Fibroblast of skin of left quadriceps (primary cell): ENCODE measurements at regions not wholly inside any gene's neighbourhood (a gene's known extent, or its start where the extent isn't known, plus 50 kb on each side); places are given as distances from the start of the nearest gene placed in this dataset.
"Not testable (repeated sequence)": the region's sequence is repeated elsewhere in the genome, so short reads cannot be mapped to it uniquely, and the experiment has no call there.

Source experiments
- DNase-seq, 2 experiments: peaks; one replicate each; pipeline ENCODE4 v3.0.0-alpha.2; 2013; ENCODE audit warnings: low read depth in 2 of 2

GRCh38 chr17:70581459-70581858, 412.1 kb downstream of the KCNJ2 start:
- DNase-seq = no peak

GRCh38 chr17:70582777-70583176, 413.4 kb downstream of the KCNJ2 start:
- no peak for DNase-seq

GRCh38 chr17:70584255-70584654, 414.9 kb downstream of the KCNJ2 start:
- DNase-seq = no peak

GRCh38 chr17:70588003-70588402, 418.7 kb downstream of the KCNJ2 start:
- DNase-seq = no peak

- DNase-seq = no peak
Measured at GRCh38 chr17:70597774-70598173, 428.4 kb downstream of the KCNJ2 start.

GRCh38 chr17:70599198-70599597, 429.9 kb downstream of the KCNJ2 start:
- DNase-seq = no peak

GRCh38 chr17:70599945-70600344, 430.6 kb downstream of the KCNJ2 start:
- DNase-seq = not testable (repeated sequence)

GRCh38 chr17:70603226-70603625, 433.9 kb downstream of the KCNJ2 start:
- no peak for DNase-seq

- DNase-seq = no peak
Measured at GRCh38 chr17:70604854-70605253, 435.5 kb downstream of the KCNJ2 start.

- DNase-seq = no peak
Measured at GRCh38 chr17:70606086-70606485, 436.8 kb downstream of the KCNJ2 start.

GRCh38 chr17:70608193-70608592, 438.9 kb downstream of the KCNJ2 start:
- DNase-seq = no peak

GRCh38 chr17:70608957-70609356, 439.6 kb downstream of the KCNJ2 start:
- no peak for DNase-seq

GRCh38 chr17:70609566-70609965, 440.2 kb downstream of the KCNJ2 start:
- no peak for DNase-seq

GRCh38 chr17:70610161-70610560, 440.8 kb downstream of the KCNJ2 start:
- no peak for DNase-seq

- DNase-seq = no peak
Measured at GRCh38 chr17:70613681-70614080, 444.3 kb downstream of the KCNJ2 start.

- DNase-seq = no peak
Measured at GRCh38 chr17:70615831-70616230, 446.5 kb downstream of the KCNJ2 start.

- DNase-seq = no peak
Measured at GRCh38 chr17:70618641-70619040, 449.3 kb downstream of the KCNJ2 start.

GRCh38 chr17:70621566-70621965, 452.2 kb downstream of the KCNJ2 start:
- no peak for DNase-seq

GRCh38 chr17:70622368-70623260, 453.3 kb downstream of the KCNJ2 start:
- peak in 1 of 2 experiments; percentile 4 for DNase-seq

GRCh38 chr17:70624211-70624610, 454.9 kb downstream of the KCNJ2 start:
- DNase-seq = no peak

- no peak for DNase-seq
Measured at GRCh38 chr17:70629902-70630301, 460.6 kb downstream of the KCNJ2 start.

GRCh38 chr17:70636517-70637133, 467.3 kb downstream of the KCNJ2 start:
- DNase-seq = peak in 1 of 2 experiments; percentile 3

GRCh38 chr17:70642059-70642458, 472.7 kb downstream of the KCNJ2 start:
- no peak for DNase-seq
